ENCODE measurements at regions not wholly inside any gene's neighbourhood (a gene's known extent, or its start where the extent isn't known, plus 50 kb on each side); places are given as distances from the start of the nearest gene placed in this dataset.

- no peak for TF ChIP-seq POLR2A (IDR thresholded peaks at IDR 0.05)
- TF ChIP-seq CTCF (IDR thresholded peaks at IDR 0.05) = no peak
Measured at GRCh38 chrY:10037856-10038255, 510.2 kb downstream of the TSPY10 start.

Measured in testis (tissue), 2 donors.